HG02642 (cell line): ENCODE measurements at regions not wholly inside any gene's neighbourhood (a gene's known extent, or its start where the extent isn't known, plus 50 kb on each side); places are given as distances from the start of the nearest gene placed in this dataset.
A peak's percentile ranks its signal among the peaks of the same experiment; 100 is the strongest.

Experiments used
- ATAC-seq: cut with Tn5 transposase; IDR thresholded peaks from one replicate; pipeline ENCODE4 v1.9.1; 2021; ENCODE audit warnings: mild to moderate bottlenecking; ENCODE audit not compliant: unreplicated experiment, poor library complexity

DNA sequence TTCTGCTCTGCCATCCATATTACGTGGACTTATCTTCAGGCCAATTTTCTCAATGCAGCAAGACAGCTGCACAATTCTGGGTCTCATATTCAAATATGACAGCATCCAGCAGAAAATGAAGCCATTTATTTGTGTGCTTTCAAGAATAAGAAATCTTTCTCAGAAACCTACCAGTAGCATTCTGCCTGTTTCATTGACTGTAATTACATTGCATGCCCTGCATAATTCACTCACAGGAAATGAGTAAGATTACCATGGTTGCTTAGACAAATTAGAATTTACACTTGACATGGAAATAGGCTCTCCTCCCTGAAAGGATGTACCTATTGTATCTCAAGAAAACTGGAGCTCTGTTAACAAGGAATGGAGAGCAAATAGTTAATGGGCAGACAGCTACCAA, 346.6 kb upstream of the DCBLD2 start:
- ATAC-seq = no peak

DNA sequence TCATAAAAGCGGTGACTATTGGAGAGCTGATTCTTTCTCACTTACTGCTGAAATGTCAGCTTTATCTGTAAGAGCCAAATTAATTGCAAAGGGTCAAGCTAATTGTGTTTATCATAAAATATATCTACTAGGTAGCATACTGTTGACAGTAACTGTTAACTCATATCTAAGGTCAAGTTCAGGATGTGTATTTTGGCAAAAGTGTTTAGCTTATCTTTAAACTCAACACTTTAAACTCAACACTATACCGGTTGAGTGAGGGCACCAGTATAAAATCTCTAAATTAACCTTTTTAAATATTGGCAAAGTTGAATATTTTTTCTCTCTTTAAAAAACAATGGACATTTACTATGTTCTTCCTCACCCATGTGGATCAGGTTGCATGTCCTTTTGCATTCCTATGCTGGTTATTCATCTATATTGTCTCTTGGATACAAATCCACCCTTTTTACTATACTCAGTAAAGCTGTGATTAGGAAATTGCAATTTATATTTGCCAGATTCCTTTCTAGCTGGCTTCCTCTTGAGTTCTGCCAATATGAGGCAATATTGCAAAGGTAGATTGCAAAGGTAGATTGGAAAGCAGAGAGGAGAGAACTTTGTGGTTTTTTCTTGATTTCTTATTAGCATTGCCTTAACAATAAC, 344.6 kb upstream of the DCBLD2 start:
- no peak for ATAC-seq

DNA sequence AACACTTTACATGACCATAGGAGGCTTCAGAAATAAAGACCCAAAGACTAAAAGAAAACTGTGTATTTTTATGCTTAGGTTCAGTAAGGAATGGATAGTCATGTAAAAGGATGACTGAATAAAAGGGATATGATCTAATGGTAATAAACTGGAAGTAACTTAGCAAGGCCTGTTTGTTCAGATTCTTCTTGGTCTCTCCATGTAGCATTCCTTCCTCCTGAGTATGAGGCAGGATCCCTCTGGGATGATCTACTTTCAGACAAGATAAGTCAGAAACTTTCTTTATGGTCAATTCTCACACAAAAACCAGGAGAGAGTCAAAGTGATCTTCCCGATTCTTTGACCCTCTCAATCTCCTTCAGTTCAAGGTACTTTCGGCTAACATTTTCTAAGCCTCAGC, 340.8 kb upstream of the DCBLD2 start:
- ATAC-seq = no peak

DNA sequence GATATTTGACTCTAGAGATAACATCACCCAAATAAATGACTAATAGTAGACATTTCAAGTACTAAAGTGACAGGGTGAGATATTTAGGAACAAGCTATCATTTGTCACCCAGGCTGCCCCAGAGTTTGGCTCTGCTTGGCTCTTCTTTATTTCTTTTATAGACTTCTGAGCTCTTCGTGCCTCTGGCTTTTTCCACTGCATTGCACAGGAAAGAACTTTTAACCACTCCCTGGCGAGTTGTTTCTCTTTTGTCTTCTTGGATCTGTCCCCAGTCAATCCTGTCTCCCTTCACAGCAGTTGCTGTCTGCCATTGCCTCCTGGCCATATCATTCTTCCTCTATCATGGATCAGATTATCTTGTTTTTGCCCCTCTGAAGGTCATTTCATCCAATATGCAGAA, 339.2 kb upstream of the DCBLD2 start:
- no peak for ATAC-seq

DNA sequence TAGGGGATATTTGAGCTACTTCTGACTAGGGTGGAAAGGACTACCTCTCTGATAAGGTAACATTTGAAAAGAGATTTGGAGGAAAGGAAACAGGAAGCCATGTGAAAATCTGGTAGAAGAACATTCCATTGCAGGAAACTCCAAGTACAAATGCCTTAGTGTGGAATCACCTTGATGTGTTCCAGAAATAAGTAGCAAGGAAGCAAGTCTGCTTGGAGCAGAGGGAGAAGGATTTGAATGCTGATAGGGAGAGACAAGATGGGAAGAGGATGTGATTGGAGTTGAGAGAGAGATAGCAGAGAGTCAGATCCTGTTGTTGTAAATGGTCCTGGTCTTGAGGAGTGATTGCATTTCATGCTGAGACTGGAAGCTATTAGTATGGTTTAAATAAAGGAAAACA, 335.1 kb upstream of the DCBLD2 start:
- no peak for ATAC-seq

DNA sequence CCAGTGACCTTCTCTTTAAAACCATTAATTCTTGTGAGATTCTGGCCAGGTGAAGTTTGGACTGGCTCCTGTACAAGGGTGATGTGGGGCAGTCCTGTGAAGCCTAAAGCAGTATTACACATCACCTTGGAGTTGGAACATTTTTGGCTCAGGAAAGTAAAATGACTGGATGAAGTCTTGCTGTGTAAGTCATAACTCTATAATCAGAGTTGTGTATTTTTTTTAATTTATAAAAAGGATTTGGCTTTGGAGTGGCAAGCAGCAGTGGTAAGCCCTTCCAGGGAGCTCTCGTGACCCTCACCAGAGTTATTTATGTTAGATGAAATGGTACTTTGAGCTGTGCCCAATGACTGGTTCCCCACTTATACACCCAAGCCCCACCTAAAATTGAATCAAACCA, 331.2 kb upstream of the DCBLD2 start:
- no peak for ATAC-seq

DNA sequence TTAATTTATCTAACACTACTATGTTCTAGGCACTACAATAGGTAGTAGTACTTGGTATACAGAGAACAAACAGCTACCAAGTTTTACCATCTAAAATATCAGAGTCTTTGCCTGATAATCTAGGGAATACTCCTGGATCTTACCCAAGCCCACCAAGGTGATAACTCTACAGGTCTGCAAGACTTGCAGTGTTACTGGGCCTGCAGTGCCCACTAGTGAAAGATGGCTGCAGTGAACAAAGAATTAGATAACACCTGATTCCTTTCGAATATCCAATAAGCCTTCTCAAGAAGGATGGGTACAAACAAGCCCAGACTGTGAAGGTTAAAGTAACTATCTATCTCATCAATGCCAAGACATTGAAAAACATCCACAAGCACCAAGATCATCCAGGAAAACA, 317.0 kb upstream of the DCBLD2 start:
- ATAC-seq = no peak

DNA sequence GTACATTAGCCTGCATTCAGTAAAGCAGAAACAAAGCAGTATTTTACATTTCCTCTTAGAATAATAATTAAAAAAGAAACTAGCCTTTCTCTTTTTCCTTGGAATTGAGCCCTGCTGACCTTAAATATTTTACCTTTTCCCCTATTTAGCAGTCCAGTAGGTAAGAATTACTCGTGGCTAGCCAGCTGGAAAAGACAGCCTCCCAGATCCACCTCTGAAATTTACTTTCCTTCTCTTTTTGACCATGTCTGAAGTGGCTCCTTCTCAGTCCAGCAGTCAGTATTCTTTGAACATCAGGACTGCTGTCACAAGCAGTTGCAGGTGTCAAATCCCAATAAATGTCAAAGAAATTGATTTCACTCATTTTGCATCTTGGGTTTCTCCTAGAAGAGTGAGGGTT, 311.5 kb upstream of the DCBLD2 start:
- no peak for ATAC-seq

DNA sequence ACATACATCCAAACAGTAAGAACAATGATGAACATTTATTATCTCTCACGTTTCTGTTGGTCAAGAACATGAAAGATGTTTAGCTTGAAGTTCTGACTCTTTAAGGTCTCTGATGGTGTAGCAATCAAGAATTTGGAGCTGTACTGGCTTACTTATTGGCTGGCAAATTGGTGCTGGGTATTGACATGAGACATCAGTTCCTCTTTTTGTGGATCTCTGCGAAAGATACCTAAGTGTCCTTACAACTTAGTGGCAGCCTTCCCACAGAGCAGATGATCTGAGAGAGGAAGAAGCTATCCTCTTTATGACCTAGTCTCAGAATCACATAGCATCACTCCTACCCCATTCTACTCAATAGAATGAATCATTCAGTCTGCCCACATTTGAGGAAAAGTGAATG, 309.8 kb upstream of the DCBLD2 start:
- ATAC-seq = no peak

DNA sequence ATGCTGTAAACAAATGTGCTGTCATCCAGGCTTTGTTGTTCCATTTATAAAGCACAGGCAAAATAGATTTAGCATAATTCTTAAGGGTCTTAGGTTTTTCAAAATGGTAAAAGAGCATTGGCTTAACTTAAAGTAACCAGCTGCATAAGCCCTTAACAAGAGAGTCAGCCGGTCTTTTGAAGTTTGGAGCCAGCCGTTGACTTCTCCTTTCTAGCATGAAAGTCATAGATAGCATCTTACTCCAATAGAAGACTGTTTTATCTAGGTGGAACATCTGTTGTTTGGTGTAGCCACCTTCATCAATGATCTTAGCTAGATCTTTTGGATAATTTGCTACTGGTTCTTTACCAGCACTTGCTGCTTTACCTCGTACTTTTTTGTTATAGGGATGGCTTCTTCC, 297.5 kb upstream of the DCBLD2 start:
- ATAC-seq = no peak

DNA sequence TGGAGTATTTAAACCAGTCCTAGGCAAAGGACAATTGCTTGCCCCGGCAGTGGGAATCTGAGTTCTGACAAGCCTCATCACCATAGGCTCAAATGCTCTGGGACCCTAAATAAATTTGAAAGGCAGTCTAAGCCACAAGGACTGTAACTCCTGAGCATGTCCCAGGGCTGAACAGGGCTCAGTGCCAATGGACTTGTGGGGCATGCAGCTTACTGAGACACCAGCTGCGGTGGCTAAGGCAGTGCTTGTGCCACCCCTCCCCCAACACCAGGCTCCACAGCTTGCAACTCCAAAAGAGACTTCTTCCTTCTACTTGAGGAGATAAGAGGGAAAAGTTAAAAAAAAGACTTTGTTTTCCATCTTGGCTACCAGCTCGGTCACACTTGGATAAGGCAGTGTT, 289.7 kb upstream of the DCBLD2 start:
- ATAC-seq = no peak

DNA sequence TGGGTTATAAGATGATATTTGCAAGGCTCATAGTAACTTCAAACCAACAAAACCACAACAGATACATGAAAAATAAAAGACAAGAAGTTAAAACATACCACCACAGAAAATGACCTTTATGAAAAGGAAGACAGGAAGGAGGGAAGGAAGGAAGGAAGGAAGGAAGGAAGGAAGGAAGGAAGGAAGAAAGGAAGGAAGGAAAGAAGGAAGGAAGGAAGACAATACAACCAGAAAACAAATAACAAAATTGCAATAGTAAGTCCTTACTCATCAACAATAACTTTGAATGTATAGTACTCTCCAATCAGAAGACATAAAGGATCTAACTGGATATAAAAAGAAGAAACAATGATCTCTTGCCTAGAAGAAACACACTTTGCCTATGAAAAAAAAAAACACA, 287.4 kb upstream of the DCBLD2 start:
- ATAC-seq = no peak

DNA sequence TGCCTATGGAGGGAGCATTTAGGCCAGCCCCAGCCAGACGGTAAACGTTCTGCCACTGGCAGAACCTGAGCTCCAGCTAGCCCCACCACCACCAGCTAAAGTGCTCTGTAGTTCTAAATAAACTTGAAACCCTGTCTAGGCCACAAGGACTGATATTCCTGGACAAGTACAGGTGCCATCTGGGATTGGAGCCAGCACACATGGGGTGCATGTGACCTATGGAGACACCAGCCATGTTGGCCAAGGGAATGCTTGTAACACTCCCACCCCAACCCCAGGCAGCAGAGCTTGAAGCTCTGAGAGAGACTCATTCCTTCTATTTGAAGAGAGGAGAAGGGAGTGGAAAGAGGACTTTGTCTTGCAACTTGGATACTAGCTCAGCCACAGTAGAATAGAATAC, 284.5 kb upstream of the DCBLD2 start:
- no peak for ATAC-seq

DNA sequence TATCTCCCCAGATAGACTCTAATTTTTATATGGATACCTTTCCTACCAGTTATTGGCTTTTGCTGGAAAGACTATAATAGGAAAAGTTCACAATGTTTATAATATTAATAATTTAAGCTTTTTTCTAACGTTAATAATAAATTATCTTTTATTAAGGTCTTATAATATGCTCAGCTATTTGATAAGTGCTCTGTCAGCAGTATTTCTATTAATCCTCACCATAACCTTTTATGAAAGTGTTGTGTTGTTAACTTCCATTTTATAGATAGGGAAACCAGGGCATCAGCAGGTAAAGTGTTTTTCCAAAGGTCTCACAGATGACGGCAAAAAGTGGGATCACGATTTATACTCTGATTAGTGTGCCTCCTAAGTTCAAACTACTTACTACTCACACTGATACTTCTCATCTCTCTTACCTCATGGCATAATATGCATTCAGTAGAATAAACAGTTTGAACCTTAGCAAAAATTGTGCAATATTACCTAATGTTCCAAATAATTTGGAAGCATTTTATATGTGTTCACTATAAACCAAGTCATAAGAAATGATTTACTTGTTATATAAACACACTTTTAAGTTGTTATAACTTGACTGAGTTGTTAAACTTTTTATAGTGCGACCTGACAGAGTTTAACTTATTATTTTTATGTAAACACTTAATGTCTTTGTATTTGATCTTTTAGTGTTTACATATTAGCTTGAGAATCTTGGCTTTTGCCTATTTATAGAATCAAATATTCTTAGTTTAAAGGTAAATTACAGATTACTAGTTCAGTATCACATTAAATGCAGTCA, 274.9 kb upstream of the DCBLD2 start:
- ATAC-seq = no peak

DNA sequence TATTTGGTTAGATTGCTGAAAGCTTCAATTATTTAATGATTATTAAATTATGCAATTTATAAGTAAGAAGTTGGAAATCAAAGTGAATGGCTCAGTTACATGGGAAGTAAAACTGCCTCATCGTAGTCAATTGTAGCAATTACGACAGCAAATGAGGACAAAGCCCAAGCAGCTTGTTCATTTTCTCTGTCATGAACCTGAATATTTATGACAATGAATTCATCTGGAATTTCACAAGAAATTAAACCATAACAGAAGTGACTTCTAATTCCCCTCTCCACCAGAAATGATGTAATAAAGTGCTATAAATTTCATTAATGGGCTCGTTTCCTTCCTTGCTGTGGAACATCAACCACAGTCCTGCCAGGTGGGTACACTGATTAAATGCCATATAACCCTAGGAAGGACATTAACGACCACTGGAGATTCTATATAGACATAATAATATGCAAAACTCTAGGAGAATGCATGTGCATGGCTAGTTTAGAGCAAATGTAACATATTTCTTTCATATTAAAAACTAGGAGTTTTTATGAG, 273.8 kb upstream of the DCBLD2 start:
- no peak for ATAC-seq

DNA sequence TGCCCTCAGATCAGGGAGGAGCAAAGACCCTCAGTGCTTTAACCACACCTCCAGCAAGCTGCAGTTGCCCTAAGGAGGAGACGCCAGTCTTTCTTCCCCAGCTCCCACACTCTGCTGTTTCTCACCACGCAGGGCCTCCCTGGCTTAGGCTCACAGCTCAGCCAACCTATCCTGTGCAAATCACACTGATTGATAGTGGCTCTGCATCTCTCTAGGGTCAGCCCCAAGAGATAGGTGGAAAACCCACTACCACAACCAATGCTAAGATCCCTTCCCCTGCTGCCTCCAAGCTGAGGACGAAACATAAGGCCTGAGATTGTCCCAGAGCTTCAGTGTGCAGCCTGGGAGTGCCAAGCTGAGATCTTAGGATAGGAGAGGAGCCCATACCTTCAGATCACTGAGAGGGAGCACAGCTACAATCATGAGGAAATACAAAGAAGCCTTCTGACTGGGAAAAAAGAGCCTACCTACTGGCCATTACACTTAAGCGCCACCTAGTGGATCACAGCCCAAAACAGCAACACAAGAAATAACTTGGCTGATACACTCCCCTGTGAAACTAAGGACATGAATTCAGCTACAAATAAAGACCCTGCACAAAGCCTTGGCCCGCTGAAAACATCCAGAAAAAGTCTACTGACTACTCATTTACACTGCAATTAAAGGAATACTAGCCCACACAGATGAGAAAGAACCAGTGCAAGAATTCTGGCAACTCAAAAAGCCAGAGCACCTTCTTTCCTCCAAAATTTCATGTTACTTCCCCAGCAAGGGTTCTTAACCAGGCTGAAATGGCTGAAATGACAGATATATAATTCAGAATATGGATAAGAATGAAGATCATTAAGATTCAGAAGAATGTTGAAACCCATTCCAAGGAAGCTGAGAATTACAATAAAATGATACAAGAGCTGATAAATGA, 271.5 kb upstream of the DCBLD2 start:
- peak; percentile 80 for ATAC-seq

DNA sequence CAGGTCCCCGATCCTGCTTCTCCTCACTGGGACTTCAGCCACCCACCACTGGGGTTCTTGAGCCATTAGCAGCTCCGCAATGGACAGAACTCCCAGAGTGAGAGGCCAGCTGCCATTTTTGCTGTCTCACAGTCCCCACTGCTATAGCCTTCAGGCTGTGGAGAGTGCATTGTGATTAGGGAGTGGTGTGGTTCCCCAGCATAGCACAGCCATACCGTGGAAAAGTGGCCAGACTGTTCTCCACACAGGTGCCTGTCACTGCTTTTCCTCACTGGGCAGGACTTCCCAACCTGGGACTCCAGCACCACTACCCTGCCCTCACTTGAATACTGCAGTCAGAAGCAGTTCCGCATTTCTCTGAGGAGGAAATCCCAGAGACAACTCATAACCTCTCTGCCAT, 270.3 kb upstream of the DCBLD2 start:
- no peak for ATAC-seq

DNA sequence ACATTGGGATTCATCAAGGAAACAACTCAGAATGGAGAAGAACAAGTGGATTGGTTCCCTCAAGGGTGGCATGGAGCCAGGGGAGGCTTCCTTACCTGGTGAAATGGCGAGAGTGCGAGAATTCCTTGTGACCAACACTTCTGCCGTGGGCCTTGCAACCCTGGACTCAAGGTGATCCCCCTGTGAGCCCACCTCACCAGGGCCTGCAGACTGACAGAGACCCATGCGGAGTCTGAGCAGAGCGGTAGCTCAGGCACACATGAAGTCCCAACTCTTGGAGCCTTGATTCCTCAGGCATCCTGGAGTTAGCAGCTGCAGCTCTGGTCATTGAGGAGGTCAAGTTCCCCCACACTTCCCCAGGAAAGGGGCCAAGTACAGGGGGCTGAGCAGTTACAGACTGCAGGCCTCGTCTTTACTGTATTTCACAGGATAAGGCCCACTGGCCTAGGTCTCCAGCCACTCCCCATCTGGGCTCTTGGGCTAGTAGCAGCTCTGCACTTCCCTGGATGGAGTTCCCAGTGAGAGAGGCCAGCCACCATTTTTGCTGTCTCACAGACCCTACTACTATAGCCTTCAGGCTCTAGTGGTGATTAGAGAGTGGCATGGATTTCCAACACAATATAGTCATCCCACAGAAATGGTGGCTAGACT, 269.5 kb upstream of the DCBLD2 start:
- ATAC-seq = no peak

DNA sequence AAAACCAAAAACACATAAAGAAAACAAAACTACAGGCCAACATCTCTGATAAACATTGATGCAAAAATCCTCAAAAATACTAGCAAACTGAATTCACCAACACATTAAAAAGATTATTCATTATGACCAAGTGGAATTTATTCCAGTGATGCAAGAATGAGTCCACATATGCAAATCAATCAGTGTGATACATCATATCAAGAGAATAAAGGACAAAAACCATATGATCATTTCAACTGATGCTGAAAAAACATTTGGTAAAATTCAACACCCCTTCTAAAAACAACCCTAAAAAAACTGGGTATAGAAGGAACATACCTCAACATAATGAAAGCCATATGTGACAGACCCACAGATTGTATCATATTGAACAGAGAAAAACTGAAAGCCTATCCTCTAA, 265.6 kb upstream of the DCBLD2 start:
- no peak for ATAC-seq

DNA sequence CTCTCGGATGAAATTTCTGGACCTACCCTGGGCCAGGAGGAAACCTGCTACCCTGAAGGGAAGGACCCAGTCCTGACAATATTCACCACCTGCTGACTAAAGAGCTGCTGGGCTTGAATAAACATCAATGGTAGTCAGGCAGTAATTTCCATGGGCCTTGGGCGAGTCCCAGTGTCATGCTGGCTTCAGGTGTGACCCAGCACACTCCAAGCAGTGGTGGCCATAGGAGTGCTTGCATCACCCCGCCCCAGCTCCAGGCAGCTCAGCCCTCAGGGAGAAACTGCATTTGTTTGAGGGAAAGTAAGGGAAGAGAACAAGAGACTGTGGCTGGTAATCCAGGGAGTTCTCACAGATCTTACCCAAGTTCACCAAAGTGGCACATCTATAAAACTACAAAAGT, 261.8 kb upstream of the DCBLD2 start:
- ATAC-seq = no peak
